Retinal pigment epithelial cell (primary cell): ENCODE measurements at regions not wholly inside any gene's neighbourhood (a gene's known extent, or its start where the extent isn't known, plus 50 kb on each side); places are given as distances from the start of the nearest gene placed in this dataset.

Experiments
- DNase-seq: peaks from one replicate; pipeline ENCODE4 v3.0.0-alpha.2; 2010; ENCODE audit warnings: low read depth
- H3K4me3 ChIP-seq: 2 replicates; pipeline ENCODE4 v1.5.1; 2011; ENCODE audit warnings: mild to moderate bottlenecking, low read length, control low read depth, moderate library complexity
- TF ChIP-seq, protein P1 (sequence below): conservative IDR thresholded peaks from 2 replicates; pipeline ENCODE4 v1.5.1; 2011; ENCODE audit warnings: low read depth, low read length, control low read depth, inconsistent platforms

DNA sequence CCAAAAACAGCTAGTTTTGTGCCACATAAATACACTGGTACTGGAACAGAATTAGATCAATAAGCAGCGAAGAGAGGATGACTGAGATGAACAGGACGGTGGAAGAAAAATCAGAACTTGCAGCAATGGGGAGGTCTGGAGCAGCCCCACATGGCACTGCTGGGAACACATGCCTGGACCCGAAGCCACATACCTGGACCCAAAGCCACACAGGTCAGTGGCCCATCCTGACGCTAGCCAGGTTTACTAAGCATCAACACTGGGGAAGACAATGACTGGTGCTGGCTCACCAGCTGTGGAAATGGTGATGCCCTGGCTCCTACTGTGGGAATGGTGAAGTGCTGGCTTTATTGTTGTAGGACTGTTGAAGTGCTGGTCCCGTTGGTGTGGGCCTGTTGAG lies 139.7 kb upstream of the IRX4 start:
- DNase-seq: no peak
- no peak overlapping the region for H3K4me3 ChIP-seq
- TF ChIP-seq, protein P1, sequence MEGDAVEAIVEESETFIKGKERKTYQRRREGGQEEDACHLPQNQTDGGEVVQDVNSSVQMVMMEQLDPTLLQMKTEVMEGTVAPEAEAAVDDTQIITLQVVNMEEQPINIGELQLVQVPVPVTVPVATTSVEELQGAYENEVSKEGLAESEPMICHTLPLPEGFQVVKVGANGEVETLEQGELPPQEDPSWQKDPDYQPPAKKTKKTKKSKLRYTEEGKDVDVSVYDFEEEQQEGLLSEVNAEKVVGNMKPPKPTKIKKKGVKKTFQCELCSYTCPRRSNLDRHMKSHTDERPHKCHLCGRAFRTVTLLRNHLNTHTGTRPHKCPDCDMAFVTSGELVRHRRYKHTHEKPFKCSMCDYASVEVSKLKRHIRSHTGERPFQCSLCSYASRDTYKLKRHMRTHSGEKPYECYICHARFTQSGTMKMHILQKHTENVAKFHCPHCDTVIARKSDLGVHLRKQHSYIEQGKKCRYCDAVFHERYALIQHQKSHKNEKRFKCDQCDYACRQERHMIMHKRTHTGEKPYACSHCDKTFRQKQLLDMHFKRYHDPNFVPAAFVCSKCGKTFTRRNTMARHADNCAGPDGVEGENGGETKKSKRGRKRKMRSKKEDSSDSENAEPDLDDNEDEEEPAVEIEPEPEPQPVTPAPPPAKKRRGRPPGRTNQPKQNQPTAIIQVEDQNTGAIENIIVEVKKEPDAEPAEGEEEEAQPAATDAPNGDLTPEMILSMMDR: no peak

DNA sequence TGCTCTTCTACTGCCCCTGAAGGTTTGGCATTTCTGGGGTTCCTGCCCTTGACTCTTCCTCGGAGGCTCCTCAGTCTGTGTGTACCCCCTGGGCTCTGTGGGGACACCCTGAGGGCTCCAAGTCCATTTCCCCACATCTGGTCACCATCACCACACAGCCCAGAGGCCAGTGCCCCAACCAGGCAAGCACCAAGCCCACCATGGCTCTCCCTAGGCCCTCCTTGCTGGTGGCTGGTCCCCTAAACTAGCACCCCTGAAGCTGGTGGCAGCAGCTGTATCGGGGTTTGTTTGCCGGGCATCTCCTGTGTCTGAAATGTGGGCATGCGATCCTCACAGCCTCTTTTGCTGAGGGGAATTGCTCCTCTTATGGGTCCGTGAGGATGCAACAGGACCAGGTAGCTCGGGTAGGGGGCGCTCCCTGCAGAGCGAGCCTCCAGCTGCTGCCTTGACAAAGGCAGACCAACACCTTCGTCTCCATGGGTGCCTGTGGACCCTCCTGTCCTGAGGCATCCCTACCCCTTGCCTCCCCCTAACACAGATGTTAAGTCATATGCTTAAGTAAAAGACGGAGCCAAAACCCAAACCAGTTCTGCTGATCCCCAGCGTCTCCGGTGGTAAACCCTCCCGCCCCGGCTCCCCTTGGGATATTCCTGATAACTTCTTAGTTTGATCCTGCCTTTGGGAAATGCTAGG lies 138.9 kb upstream of the IRX4 start:
- H3K4me3 ChIP-seq: no peak overlapping the region
- no peak for DNase-seq
- TF ChIP-seq, protein P1: no peak

DNA sequence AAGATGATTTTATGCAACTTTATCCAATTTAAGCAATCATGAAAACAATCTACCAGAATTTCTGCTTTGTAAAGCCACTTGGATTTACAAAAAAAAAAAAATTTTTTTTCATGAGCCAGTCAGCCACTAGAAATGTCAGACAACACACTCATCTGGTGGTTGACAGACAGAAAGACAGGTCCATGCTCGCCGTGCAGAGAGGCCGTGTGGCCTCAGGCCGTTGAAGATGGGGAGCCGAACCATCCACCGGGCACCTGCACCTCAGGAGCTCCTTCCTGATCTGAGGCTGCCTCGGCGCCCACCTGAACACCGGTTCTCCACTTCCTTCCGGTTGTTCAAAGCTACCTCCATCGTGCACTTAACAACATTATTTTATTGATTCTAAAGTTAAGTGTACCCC lies 138.0 kb upstream of the IRX4 start:
- DNase-seq: no peak
- TF ChIP-seq, protein P1: no peak
- no peak overlapping the region for H3K4me3 ChIP-seq

DNA sequence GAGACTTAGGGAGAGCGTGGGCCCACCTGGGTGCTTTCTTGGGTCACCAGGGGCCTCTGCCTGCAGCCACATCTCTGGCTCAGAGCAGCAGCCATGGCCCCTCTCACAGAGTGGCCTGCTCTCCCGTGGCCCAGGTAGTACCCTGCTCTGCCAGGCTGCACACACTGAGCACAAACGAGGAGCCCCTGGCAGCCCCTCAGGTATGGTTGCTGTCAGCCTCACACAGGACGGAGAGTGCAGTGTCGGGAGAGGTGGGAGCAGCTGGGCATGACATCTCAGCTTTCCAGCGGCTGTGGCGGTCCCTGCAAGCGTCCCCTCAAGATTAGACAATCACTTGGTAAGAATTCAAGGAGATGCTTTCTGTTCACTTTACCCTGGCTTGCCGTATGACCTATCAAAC lies 137.0 kb upstream of the IRX4 start:
- no peak overlapping the region for H3K4me3 ChIP-seq
- TF ChIP-seq, protein P1: no peak
- no peak for DNase-seq

DNA sequence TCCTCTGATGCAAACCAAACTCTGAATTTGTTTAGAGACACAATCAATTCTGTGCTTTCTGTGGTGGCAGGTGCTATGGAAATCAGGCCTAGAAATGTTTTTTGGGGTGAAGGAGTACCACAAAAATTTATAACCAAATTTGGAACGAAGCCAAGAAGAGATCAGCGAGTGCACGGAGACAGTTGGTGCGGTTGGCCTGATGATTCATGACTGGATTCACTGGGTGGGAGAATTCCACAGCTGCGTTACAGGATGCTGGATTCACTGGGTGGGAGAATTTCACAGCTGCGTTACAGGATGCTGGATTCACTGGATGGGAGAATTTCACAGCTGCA lies 135.6 kb upstream of the IRX4 start:
- DNase-seq: no peak
- TF ChIP-seq, protein P1: no peak
- no peak overlapping the region for H3K4me3 ChIP-seq

DNA sequence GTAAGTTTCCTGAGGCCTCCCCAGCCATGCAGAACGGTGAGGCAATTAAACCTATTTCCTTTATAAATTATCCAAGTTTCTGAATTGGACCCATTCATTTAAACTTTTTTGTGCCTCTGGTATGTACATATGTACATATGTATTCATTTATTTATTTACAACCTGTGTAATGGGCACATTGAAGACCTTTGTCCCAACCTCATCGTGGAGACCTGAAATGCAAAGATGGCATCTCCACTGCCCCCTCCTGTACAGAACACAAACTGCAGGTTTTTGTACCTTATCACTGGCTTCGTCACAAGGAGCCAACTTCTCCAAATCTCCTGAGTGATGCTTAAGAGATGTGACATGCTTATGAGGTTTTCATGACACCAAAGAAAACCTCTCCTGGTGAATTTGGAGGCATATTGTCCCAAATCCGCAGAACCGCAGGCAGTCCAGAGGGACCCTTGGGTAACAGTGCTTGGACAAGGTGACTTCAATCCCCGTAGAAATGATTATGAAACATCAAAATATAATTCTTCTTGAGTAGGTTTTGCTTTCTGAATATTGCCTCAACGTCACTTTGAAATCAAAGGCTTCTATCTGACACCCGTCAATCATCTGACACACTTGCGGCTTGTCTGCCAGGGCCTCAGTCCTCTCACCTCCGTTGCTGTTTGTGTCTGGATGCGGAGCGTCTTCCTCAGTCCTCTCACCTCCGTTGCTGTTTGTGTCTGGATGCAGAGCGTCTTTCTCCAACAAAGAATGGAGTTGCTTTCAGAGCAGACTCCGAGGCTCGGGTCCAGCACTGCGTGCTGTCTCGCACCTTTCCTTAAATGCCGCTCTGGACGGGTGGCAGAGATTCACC lies 135.0 kb upstream of the IRX4 start:
- no peak for DNase-seq

More for the DNA sequence above, 135.0 kb upstream of the IRX4 start:
- TF ChIP-seq, protein P1: peak; percentile 4
- H3K4me3 ChIP-seq: no peak overlapping the region
